ENCODE measurements at regions not wholly inside any gene's neighbourhood (a gene's known extent, or its start where the extent isn't known, plus 50 kb on each side); places are given as distances from the start of the nearest gene placed in this dataset.

DNA sequence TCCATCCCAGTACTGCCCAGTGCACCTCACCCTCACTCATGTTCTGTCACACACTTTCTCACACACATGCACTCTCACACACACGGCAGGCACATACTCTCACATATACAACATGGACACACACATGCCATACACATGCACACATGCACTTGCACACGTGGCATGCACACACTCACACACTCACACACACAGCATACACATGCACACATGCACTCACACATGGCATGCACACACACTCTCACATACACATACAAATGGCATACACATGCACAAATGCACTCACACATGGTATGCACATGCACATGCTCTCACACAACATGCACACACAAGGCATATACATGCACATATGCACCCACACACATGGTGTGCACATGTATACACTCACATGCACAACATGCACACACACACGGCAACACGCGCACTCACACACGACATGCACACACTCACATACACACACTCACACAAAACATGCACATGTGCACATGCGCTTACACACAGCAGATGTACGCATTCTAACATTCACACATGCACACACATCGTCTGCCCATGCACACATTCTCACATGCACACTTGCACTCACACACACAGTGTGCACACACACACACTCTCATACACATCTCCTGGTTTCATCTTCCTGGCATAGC, 131.7 kb upstream of the THBS2 start:
- no peak for TF ChIP-seq POLR2A (IDR thresholded peaks at IDR 0.05)
- TF ChIP-seq, protein P1, sequence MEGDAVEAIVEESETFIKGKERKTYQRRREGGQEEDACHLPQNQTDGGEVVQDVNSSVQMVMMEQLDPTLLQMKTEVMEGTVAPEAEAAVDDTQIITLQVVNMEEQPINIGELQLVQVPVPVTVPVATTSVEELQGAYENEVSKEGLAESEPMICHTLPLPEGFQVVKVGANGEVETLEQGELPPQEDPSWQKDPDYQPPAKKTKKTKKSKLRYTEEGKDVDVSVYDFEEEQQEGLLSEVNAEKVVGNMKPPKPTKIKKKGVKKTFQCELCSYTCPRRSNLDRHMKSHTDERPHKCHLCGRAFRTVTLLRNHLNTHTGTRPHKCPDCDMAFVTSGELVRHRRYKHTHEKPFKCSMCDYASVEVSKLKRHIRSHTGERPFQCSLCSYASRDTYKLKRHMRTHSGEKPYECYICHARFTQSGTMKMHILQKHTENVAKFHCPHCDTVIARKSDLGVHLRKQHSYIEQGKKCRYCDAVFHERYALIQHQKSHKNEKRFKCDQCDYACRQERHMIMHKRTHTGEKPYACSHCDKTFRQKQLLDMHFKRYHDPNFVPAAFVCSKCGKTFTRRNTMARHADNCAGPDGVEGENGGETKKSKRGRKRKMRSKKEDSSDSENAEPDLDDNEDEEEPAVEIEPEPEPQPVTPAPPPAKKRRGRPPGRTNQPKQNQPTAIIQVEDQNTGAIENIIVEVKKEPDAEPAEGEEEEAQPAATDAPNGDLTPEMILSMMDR (IDR thresholded peaks at IDR 0.05) = no peak
